ENCODE measurements at regions not wholly inside any gene's neighbourhood (a gene's known extent, or its start where the extent isn't known, plus 50 kb on each side); places are given as distances from the start of the nearest gene placed in this dataset.

DNA sequence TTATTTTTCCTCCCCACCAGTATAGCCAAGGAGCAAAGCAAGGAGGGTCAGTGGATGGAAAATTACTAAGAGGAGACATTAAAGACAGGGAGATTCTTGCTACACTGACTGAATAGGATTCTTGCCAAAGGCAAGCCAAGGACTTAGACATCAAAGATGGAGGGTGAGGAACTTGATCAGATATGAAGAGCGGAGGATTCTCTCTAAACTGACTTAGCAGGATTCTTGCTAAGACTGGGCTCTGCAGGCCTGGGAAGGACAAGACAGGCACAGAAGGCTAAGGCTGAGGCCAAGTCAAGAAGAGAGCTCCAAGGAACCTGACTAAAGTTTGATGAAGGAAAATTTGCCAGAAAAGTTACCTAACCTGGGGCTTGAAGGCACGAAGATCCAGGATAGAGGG lies 143.9 kb upstream of the RMP24 start:
- Mint-ChIP-seq H3K4me1 (ENCODE audit: low read depth) (no peaks in the 10 kb centered on the region), H3K9me3 (peaks cover 13% of the 10 kb centered on the region), H3K27ac (no peak overlapping the region), H3K4me3 (no peak overlapping the region), H3K27me3 (peaks cover 27% of the 10 kb centered on the region), H3K36me3 (ENCODE audit: low read depth) (no peaks in the 10 kb centered on the region)
- no peaks in the 10 kb centered on the region for H3K4me1 ChIP-seq (ENCODE audit: insufficient read depth, low read length)
- CTCF ChIA-PET, result no interaction called here
- intact Hi-C loops (cut with DNase I, micrococcal nuclease), result no loop called here
- no peak overlapping the region for H3K4me3 ChIP-seq (ENCODE audit: low read length)
- H3K27me3 ChIP-seq (ENCODE audit: control insufficient read depth in 1 of 2, insufficient read depth in 2 of 2, low read length in 2 of 2), result peaks cover 3 to 7% of the 10 kb centered on the region in 2 experiments
- H3K36me3 ChIP-seq (ENCODE audit: insufficient read depth, low read length), result no peaks in the 10 kb centered on the region
- TF ChIP-seq, protein P1, sequence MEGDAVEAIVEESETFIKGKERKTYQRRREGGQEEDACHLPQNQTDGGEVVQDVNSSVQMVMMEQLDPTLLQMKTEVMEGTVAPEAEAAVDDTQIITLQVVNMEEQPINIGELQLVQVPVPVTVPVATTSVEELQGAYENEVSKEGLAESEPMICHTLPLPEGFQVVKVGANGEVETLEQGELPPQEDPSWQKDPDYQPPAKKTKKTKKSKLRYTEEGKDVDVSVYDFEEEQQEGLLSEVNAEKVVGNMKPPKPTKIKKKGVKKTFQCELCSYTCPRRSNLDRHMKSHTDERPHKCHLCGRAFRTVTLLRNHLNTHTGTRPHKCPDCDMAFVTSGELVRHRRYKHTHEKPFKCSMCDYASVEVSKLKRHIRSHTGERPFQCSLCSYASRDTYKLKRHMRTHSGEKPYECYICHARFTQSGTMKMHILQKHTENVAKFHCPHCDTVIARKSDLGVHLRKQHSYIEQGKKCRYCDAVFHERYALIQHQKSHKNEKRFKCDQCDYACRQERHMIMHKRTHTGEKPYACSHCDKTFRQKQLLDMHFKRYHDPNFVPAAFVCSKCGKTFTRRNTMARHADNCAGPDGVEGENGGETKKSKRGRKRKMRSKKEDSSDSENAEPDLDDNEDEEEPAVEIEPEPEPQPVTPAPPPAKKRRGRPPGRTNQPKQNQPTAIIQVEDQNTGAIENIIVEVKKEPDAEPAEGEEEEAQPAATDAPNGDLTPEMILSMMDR (IDR thresholded peaks at IDR 0.05), result no peak
- POLR2A ChIA-PET, result no interaction called here
- ATAC-seq (ENCODE audit: poor library complexity), result no peak
- no peak for DNase-seq
- H3K27ac ChIP-seq (ENCODE audit: low read depth in 1 of 2, low read length in 2 of 2), result no peak overlapping the region
- H3K9me3 ChIP-seq (ENCODE audit: control insufficient read depth in 1 of 2, insufficient read depth in 1 of 2, low read length in 2 of 2), result peaks cover 0 to 9% of the 10 kb centered on the region in 2 experiments

DNA sequence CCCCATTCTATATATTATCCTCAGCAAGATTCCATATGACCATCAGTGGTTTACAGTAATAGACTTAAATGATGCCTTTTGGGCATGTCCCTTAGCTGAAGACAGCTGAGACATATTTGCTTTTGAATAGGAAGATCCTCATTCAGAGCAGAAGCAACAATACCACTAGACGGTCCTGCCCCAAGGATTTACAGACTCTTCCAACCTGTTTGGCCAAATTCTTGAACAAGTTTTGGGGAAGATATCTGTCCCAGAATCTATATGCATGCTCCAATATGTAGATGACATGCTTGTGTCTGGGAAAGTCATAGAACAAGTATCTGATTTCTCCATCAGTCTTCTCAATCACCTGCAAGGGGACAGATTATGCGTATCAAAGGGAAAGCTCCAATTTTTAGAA lies 137.1 kb upstream of the RMP24 start:
- Histone ChIP-seq H3K27ac (ENCODE audit: low read depth in 1 of 2, low read length in 2 of 2) (no peak overlapping the region), H3K9me3 (ENCODE audit: control insufficient read depth in 1 of 2, insufficient read depth in 1 of 2, low read length in 2 of 2) (peaks cover 0 to 9% of the 10 kb centered on the region in 2 experiments), H3K27me3 (ENCODE audit: control insufficient read depth in 1 of 2, insufficient read depth in 2 of 2, low read length in 2 of 2) (peaks cover 0 to 3% of the 10 kb centered on the region in 2 experiments), H3K4me3 (ENCODE audit: low read length) (no peak overlapping the region), H3K4me1 (ENCODE audit: insufficient read depth, low read length) (no peaks in the 10 kb centered on the region), H3K36me3 (ENCODE audit: insufficient read depth, low read length) (no peaks in the 10 kb centered on the region)
- H3K27me3 Mint-ChIP-seq, result peaks cover 11% of the 10 kb centered on the region
- H3K4me1 Mint-ChIP-seq (ENCODE audit: low read depth), result no peaks in the 10 kb centered on the region
- no peak for DNase-seq
- intact Hi-C loops (cut with DNase I, micrococcal nuclease), result no loop called here
- H3K27ac Mint-ChIP-seq, result no peak overlapping the region
- no peaks in the 10 kb centered on the region for H3K36me3 Mint-ChIP-seq (ENCODE audit: low read depth)
- TF ChIP-seq, protein P1 (IDR thresholded peaks at IDR 0.05), result no peak
- ChIA-PET CTCF (no interaction called here), POLR2A (no interaction called here)
- H3K4me3 Mint-ChIP-seq, result no peak overlapping the region
- H3K9me3 Mint-ChIP-seq, result peaks cover 13% of the 10 kb centered on the region
- no peak for ATAC-seq (ENCODE audit: poor library complexity)

DNA sequence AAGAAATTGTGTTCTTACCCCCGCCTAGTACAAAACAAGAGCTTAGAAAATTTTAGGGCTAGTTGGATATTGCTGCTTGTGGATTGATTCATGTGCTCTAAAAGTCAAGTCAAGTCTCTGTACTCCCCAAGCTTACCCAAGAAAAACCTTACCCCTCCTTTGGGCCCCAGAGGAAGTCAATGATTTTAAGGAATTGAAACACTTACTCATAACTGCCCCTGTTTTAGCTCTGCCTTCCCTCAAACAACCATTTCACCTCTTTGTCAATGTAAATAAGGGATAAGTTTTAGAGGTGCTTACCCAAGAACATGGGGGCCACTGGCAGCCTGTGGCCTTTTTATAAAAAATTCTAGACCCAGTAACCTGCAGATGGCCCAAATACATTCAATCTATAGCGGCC lies 136.6 kb upstream of the RMP24 start:
- TF ChIP-seq, protein P1 (IDR thresholded peaks at IDR 0.05), result no peak
- no peak overlapping the region for H3K27ac ChIP-seq (ENCODE audit: low read depth in 1 of 2, low read length in 2 of 2)
- no peaks in the 10 kb centered on the region for H3K4me1 ChIP-seq (ENCODE audit: insufficient read depth, low read length)
- H3K36me3 ChIP-seq (ENCODE audit: insufficient read depth, low read length), result no peaks in the 10 kb centered on the region
- POLR2A ChIA-PET, result no interaction called here
- peaks cover 13% of the 10 kb centered on the region for H3K9me3 Mint-ChIP-seq
- H3K4me3 ChIP-seq (ENCODE audit: low read length), result no peak overlapping the region
- DNase-seq (peak in 2 of 14 experiments; percentile 44 to 61), ATAC-seq (ENCODE audit: poor library complexity) (no peak)
- no peak overlapping the region for H3K4me3 Mint-ChIP-seq
- intact Hi-C loops (cut with DNase I, micrococcal nuclease), result no loop called here
- no peaks in the 10 kb centered on the region for H3K36me3 Mint-ChIP-seq (ENCODE audit: low read depth)
- H3K27me3 Mint-ChIP-seq, result peaks cover 9% of the 10 kb centered on the region
- H3K4me1 Mint-ChIP-seq (ENCODE audit: low read depth), result no peaks in the 10 kb centered on the region
- H3K27ac Mint-ChIP-seq, result no peak overlapping the region
- H3K9me3 ChIP-seq (ENCODE audit: control insufficient read depth in 1 of 2, insufficient read depth in 1 of 2, low read length in 2 of 2), result peaks cover 0 to 9% of the 10 kb centered on the region in 2 experiments
- peaks cover 0 to 3% of the 10 kb centered on the region in 2 experiments for H3K27me3 ChIP-seq (ENCODE audit: control insufficient read depth in 1 of 2, insufficient read depth in 2 of 2, low read length in 2 of 2)
- CTCF ChIA-PET, result interaction anchor here (0.5 kb wide), 1 partner anchor 762 kb away, joined by 4 read pairs; no protein-coding TSS in a partner anchor

Measured in CD4-positive, alpha-beta T cell (primary cell).